Activated CD8-positive, alpha-beta memory T cell treated with anti-CD3 and anti-CD28 coated beads, Interleukin-2, amount 50 U/mL, for 48 hours (primary cell): ENCODE measurements at regions not wholly inside any gene's neighbourhood (a gene's known extent, or its start where the extent isn't known, plus 50 kb on each side); places are given as distances from the start of the nearest gene placed in this dataset.

ENCODE experiments used
- DNase-seq: peaks from one replicate; pipeline ENCODE4 v3.0.0-alpha.2; 2020

- no peak for DNase-seq
These were observed 235.1 kb downstream of the PPARGC1A start for GRCh38 chr4:23654791-23655190.

GRCh38 chr4:23648854-23649596 is 240.8 kb downstream of the PPARGC1A start:
- DNase-seq, result no peak

GRCh38 chr4:23635468-23635867 is 254.4 kb downstream of the PPARGC1A start:
- no peak for DNase-seq

- no peak for DNase-seq
These were observed 258.4 kb downstream of the PPARGC1A start for GRCh38 chr4:23631255-23631950.

- no peak for DNase-seq
These were observed 259.7 kb downstream of the PPARGC1A start for GRCh38 chr4:23630110-23630509.

GRCh38 chr4:23629421-23629820 is 260.4 kb downstream of the PPARGC1A start:
- no peak for DNase-seq

- no peak for DNase-seq
These were observed 275.5 kb downstream of the PPARGC1A start for GRCh38 chr4:23614284-23614892.

GRCh38 chr4:23613782-23614181 is 276.1 kb downstream of the PPARGC1A start:
- no peak for DNase-seq

- no peak for DNase-seq
These were observed 287.1 kb downstream of the PPARGC1A start for GRCh38 chr4:23602720-23603119.

- DNase-seq, result no peak
These were observed 295.7 kb downstream of the PPARGC1A start for GRCh38 chr4:23594125-23594524.

GRCh38 chr4:23590431-23590830 is 299.4 kb downstream of the PPARGC1A start:
- no peak for DNase-seq

- DNase-seq, result no peak
These were observed 305.8 kb downstream of the PPARGC1A start for GRCh38 chr4:23584024-23584423.

GRCh38 chr4:23582671-23583070 is 307.2 kb downstream of the PPARGC1A start:
- no peak for DNase-seq

GRCh38 chr4:23579166-23579565 is 310.7 kb downstream of the PPARGC1A start:
- DNase-seq, result no peak

- DNase-seq, result no peak
These were observed 312.4 kb downstream of the PPARGC1A start for GRCh38 chr4:23577398-23577797.

- no peak for DNase-seq
These were observed 317.5 kb downstream of the PPARGC1A start for GRCh38 chr4:23572382-23572781.

GRCh38 chr4:23567338-23567737 is 322.5 kb downstream of the PPARGC1A start:
- DNase-seq, result no peak

GRCh38 chr4:23560748-23561147 is 329.1 kb downstream of the PPARGC1A start:
- no peak for DNase-seq

GRCh38 chr4:23558101-23558500 is 331.7 kb downstream of the PPARGC1A start:
- DNase-seq, result no peak

GRCh38 chr4:23547601-23548000 is 342.2 kb downstream of the PPARGC1A start:
- DNase-seq, result no peak

GRCh38 chr4:23547096-23547495 is 342.8 kb downstream of the PPARGC1A start:
- no peak for DNase-seq

GRCh38 chr4:23539969-23540569 is 349.8 kb downstream of the PPARGC1A start:
- DNase-seq, result no peak

- no peak for DNase-seq
These were observed 356.0 kb downstream of the PPARGC1A start for GRCh38 chr4:23533859-23534258.

- no peak for DNase-seq
These were observed 373.1 kb downstream of the PPARGC1A start for GRCh38 chr4:23516716-23517115.
